GM12891 (cell line): ENCODE measurements at regions not wholly inside any gene's neighbourhood (a gene's known extent, or its start where the extent isn't known, plus 50 kb on each side); places are given as distances from the start of the nearest gene placed in this dataset.
"Not testable (repeated sequence)": the region's sequence is repeated elsewhere in the genome, so short reads cannot be mapped to it uniquely, and the experiment has no call there.

Experiments used
- DNase-seq: peaks from one replicate; pipeline ENCODE4 v3.0.0; 2011; ENCODE audit warnings: low spot score; ENCODE audit not compliant: insufficient read length
- FAIRE-seq: peaks from 2 replicates; lab custom pipeline; 2011; peaks lifted over from hg19 to GRCh38; lab: Jason Lieb, UNC
- PAX5 ChIP-seq: IDR thresholded peaks from 2 replicates; pipeline ENCODE4 v1.6.1; 2011; ENCODE audit warnings: low read length, moderate library complexity, mild to moderate bottlenecking; ENCODE audit not compliant: insufficient read depth, severe bottlenecking
- POLR2A ChIP-seq: IDR thresholded peaks from 2 replicates; pipeline ENCODE4 v1.6.1; 2011; ENCODE audit warnings: low read depth, low read length, control low read depth
- POLR2AphosphoS5 ChIP-seq: IDR thresholded peaks from 2 replicates; pipeline ENCODE4 v1.6.1; 2011; ENCODE audit warnings: low read depth, low read length, control low read depth
- POU2F2 ChIP-seq: IDR thresholded peaks from 2 replicates; pipeline ENCODE4 v1.6.1; 2011; ENCODE audit warnings: low read depth, mild to moderate bottlenecking, control low read depth, low read length, moderate library complexity
- SPI1 ChIP-seq: IDR thresholded peaks from 2 replicates; pipeline ENCODE4 v1.6.1; 2011; ENCODE audit warnings: low read depth, low read length, control low read depth
- TAF1 ChIP-seq: IDR thresholded peaks from 2 replicates; pipeline ENCODE4 v1.6.1; 2011; ENCODE audit warnings: low read depth, low read length, control low read depth

DNA sequence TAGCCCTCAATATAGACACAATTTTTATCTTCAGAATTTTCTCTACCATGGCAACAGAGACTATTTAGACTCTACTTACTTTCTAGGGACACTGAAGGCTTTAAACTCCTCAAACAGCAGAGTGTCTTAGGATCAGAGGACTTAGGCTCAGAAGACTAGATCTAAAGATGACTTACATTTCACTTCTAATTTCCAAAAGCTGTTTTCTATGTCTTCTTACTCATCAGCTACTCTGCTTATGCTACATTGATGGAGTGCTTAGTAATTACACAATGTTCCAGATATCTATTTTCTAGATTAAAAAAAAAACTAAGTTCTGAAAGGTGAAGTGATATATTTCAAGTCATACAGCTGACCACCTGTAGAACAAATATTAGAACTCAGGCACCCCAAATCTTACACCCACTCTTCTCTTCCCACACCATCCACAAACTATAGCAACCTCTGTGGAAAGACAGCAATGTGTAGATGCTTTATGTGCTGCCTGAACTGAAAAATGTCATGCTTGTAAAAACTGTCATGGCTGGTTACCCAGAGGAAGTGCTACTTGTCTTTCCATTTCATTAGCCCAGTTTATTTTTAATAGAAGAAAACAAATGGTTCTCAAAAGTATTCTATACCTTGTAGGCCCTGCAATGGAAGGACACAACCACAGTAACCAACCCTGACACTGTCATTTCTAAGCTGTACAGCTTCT lies 831.0 kb upstream of the ACVR2A start:
- FAIRE-seq (no peak), DNase-seq (no peak)
- TF ChIP-seq POLR2A: no peak
- 0 out of 2 replicates have a peak, but pooled peaks have one; percentile 15 for TF ChIP-seq SPI1

DNA sequence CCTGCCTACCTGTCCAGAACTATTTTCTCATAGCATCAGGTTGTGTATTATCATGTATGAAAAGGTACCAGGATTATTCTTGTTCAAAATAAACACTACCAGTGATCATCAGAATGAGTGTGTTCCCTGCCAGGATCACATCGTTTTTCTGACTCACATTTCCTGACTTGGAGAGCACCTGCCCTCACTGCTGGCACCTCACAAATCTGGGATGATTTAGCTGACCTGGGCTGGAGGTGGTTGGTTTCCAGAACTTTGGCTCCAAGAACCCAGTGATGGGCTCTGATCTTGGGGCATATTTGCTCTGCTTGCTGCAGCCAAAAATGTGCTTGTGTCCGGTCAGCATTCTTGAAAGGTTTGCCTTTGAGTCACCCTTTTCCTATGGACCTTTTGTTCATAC lies 836.3 kb upstream of the ACVR2A start:
- TF ChIP-seq POU2F2: no peak
- FAIRE-seq (no peak), DNase-seq (no peak)

DNA sequence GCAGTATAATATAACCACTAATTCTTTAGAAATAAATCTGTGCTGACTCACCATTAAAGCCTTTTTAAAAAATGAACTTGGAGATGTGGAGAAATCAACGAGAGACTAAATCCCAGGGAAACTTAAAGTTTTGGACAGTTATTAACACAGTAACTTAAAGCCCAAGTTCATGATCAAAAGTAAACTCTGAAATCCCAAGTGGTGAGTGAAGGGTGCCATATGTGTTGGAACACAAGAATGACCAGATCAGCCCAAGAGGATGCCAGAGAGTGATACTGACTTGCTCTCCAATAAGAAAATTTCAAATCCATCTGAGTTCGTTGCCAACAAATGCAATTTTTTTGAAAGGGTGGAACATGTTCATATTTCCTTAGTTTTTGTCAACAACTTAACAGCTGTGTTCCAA lies 838.1 kb upstream of the ACVR2A start:
- TF ChIP-seq POLR2AphosphoS5 (no peak), POLR2A (no peak), POU2F2 (no peak), TAF1 (no peak), PAX5 (no peak), SPI1 (no peak)
- FAIRE-seq: no peak

DNA sequence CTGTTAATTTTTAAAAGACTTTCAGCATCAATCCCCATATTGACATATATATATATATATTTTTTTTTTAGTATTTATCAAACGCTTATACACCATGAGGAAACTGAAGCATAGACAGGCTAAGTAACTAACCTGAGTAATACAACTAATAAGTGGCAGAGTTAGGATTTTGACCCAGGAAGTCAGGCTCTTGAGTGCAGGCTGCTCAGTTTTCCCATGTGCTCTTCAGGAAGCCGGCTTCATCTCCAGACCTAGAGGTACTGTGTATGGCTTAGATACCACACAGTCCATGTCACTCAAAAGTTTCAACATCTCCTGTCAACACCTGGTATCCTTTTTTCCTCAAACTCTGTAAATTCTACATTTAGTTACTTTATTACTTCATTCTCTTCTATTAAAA lies 841.7 kb upstream of the ACVR2A start:
- DNase-seq (no peak), FAIRE-seq (no peak)
- TF ChIP-seq POLR2AphosphoS5 (no peak), SPI1 (no peak)

More for the DNA sequence above, 838.1 kb upstream of the ACVR2A start:
- no peak for DNase-seq

DNA sequence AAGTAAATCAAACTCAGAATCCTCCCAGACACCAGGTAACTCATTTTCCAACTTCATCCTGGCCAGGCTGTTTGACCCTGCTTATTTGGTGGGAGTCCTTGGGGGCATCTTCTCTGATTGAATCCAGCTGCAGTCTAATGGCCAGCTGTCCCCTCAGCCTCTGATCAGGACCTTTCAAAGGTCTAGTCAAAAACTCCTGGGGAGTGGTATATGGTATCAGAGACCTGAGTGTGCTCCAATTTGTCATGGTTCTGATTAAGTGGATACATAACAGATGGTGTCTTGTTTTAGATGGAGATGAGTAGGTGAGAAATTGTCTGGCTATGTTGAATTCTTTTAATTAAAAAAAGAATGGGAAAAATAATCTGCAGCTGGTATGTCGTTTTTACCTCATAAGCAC lies 842.6 kb upstream of the ACVR2A start:
- TF ChIP-seq TAF1 (no peak), POLR2A (no peak), POU2F2 (no peak), POLR2AphosphoS5 (no peak), PAX5 (no peak), SPI1 (no peak)
- FAIRE-seq (no peak), DNase-seq (no peak)

DNA sequence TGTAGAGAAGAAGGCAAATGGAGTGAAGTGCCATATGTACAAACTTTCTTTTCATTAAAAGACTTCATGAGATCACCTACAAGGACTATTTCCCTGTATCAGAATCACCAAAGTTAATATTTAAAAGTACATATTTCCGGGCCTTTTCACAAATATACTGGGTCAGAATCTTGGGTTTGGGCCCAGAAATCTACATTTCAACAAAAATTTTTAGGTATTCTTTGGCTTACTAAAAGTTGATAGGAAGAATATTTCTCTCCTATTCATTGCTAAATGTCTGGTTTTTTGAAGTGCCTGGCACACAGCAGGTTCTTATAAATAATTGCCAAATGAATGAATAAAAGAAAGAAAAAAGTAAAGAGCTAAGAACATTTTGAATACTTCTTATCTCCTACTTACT lies 843.8 kb upstream of the ACVR2A start:
- no peak for FAIRE-seq
- DNase-seq: no peak
- no peak for TF ChIP-seq POU2F2
- TF ChIP-seq TAF1: no peak
- TF ChIP-seq SPI1: no peak
- no peak for TF ChIP-seq POLR2AphosphoS5
- no peak for TF ChIP-seq PAX5
- no peak for TF ChIP-seq POLR2A

DNA sequence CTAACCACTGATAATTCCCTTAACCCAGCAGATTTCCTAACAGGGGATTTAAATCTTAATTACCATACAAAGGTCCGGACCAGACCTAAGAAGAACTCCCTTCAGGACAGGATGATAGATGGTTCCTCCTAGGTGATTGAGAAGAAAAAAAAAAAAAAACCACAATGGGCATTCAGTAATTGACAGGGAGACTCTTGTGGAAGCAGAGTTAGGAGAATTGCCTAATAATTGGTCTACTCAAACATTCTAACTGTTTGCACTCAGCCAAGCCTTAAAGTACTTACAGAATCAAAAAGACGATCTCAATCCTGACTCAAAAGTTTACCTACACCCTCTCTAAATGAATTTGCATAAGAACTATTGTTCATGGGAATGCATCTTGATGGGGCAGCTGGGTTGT lies 844.7 kb upstream of the ACVR2A start:
- not testable (repeated sequence) for DNase-seq, FAIRE-seq

DNA sequence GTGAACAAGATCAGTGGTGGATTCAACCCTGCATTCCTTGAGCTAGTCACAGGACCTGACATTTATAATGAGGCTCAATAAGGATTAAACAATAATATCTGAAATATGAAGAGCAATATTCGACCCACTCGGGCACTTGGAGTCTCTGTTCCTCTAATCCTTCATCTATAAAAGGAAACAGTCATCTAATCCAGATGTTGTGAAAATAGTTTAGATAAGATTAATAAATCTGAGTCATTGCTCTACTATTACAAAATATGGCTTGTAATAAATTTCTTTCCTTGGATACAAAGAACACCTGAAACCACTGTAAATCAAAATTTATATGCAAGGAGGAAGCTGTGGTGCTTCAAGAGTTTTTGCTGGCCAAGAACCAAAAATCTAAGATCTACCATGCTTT lies 846.9 kb upstream of the ACVR2A start:
- no peak for DNase-seq
- TF ChIP-seq POLR2AphosphoS5 (no peak), TAF1 (no peak), PAX5 (no peak), POU2F2 (no peak), POLR2A (no peak), SPI1 (no peak)
- no peak for FAIRE-seq

DNA sequence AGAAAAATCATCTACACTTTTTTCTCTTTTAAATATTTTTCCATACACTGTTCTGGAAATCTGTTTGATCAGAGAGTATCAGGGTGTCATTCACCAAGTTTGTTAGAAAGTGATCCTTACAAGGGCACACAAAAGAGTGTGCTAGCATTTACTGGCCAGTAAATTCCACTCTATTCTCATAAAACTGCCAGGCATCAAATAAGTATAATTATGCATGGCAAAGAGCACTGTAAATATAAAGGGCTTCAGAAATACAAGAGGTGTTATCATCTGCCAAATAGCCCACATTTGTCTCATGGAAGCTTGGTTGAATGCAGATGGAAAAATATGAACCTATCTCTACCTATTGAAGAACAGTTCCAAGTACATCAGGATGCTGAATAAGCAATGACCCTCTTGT lies 847.3 kb upstream of the ACVR2A start:
- DNase-seq (no peak), FAIRE-seq (no peak)
- TF ChIP-seq POU2F2: no peak
- TF ChIP-seq SPI1: no peak
- no peak for TF ChIP-seq POLR2AphosphoS5
- no peak for TF ChIP-seq PAX5
- TF ChIP-seq POLR2A: no peak
- TF ChIP-seq TAF1: no peak

DNA sequence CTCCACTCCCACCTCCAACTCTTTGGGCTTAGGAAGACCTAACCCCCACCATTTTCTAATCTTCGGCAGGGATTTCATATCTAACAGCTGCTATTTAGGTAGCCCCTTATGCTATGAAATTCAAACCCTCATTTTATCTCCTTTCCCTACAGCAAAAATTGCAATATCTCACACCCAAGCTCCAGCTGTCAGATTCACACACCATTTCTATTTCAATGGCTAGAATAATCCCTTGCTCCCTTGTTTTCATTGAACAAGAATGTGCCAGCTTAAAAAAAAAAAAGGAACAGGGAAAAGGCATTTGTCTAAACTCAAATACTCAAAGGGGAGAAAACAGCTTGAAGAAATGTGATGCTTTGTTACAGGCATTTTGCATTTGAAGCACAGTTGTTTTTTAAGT lies 850.6 kb upstream of the ACVR2A start:
- FAIRE-seq (no peak), DNase-seq (no peak)
- TF ChIP-seq POLR2AphosphoS5 (no peak), PAX5 (no peak), POLR2A (no peak), POU2F2 (no peak), SPI1 (no peak), TAF1 (no peak)

DNA sequence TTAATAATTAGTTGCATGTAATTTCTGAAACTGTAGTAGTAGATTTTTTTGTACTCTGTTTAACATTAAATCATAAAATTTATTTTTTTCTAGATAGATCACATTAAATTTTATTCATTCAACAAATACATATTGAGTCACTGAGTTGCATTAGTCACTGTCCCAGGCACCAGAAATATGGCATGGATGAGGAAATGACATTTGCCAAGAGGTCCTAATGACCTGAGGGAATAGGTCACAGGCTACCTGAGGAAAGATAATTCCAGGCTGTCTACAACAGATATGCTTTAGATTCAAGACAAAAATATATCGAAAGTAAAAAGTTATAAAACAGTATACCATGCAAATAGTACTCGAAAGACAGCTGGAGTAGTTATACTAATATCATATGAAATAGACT lies 852.4 kb upstream of the ACVR2A start:
- DNase-seq (no peak), FAIRE-seq (no peak)
- TF ChIP-seq SPI1: no peak
- no peak for TF ChIP-seq PAX5
- no peak for TF ChIP-seq POU2F2
- no peak for TF ChIP-seq POLR2AphosphoS5
- TF ChIP-seq POLR2A: no peak
- no peak for TF ChIP-seq TAF1
